Thyroid gland (tissue), 4 donors: ENCODE measurements at regions not wholly inside any gene's neighbourhood (a gene's known extent, or its start where the extent isn't known, plus 50 kb on each side); places are given as distances from the start of the nearest gene placed in this dataset.

Source experiments
- CTCF ChIP-seq, 6 experiments: fragments of 200-600 bp in 3 of 6; fragments of 450-650 bp in 3 of 6; sonication (generic) in 3 of 6; IDR thresholded peaks; one replicate each; pipeline ENCODE4 v1.5.1; 2016 to 2019; ENCODE audit warnings: antibody characterized with exemption in 6 of 6, mild to moderate bottlenecking in 2 of 6, inconsistent platforms in 1 of 6, moderate library complexity in 1 of 6
- POLR2A ChIP-seq, 2 donors: fragments of 450-650 bp; IDR thresholded peaks; one replicate each; pipeline ENCODE4 v1.6.1; 2017; ENCODE audit warnings: antibody characterized with exemption in 2 of 2, mild to moderate bottlenecking in 2 of 2, moderate library complexity in 1 of 2

GRCh38 chr14:47959740-47960139, 284.3 kb upstream of the MDGA2 start:
- TF ChIP-seq CTCF (IDR thresholded peaks at IDR 0.05): no peak
- no peak for TF ChIP-seq POLR2A (IDR thresholded peaks at IDR 0.05)
